ENCODE measurements at regions not wholly inside any gene's neighbourhood (a gene's known extent, or its start where the extent isn't known, plus 50 kb on each side); places are given as distances from the start of the nearest gene placed in this dataset.
A peak's percentile ranks its signal among the peaks of the same experiment; 100 is the strongest.

- no peak for DNase-seq (ENCODE audit: low spot score)
Measured at GRCh38 chr20:17017232-17017631, 209.6 kb upstream of the PCSK2 start.

DNA sequence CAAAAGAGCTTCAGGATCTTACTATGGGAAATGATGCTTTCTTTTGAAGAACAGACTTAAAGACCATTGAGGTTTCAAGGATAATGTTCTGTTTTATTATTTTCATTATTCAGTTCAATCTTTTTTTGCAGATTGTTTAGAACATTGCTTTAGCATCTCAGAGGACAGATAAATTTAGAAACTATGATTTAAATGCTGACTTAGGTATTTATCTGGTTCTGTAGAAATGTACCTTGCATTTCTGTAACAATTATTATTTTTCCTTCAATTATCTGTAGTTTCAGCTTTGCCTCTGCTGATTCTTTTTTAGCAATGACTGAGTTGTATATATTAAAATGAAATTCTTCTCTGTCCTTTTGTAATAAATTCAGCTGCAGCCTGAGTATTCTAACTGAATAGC is 205.4 kb upstream of the PCSK2 start:
- no peak for DNase-seq (ENCODE audit: low spot score)

DNA sequence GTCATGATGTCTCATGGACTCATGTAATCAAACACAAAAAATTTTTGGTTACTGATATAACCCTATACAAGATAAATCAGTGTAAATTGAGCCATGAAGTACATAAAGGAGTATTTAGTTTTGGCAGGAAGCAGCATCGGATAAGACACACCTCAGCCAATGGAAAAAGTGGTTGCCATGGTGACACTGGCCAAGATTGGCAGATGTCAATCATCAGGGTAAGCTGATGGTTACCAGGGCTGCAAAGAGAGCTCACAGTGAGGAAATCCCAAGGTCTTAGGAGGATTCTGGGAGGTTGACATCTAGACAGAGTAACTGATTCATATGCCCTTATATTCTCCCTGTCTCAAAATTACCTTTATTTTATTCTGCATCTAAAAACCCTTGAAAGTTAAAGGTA is 203.8 kb upstream of the PCSK2 start:
- DNase-seq (ENCODE audit: low spot score): no peak

DNA sequence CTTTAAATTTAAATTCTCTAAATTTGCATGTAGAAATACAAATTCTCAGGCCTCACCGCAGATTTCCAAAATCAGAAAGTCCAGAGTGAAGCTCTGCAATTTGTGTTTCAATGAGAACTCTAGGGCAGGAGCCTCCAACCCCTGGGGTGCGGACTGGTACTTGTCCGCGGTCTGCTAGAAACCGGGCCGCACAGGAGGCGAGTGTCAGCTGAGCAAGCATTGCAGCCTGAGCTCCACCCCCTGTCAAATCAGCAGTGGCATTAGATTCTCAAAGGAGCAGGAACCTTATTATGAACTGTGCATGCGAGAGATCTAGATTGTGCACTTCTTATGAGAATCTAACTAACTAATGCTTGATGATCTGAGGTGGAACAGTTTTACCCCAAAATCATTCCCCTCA is 203.0 kb upstream of the PCSK2 start:
- DNase-seq (ENCODE audit: low spot score): no peak

DNA sequence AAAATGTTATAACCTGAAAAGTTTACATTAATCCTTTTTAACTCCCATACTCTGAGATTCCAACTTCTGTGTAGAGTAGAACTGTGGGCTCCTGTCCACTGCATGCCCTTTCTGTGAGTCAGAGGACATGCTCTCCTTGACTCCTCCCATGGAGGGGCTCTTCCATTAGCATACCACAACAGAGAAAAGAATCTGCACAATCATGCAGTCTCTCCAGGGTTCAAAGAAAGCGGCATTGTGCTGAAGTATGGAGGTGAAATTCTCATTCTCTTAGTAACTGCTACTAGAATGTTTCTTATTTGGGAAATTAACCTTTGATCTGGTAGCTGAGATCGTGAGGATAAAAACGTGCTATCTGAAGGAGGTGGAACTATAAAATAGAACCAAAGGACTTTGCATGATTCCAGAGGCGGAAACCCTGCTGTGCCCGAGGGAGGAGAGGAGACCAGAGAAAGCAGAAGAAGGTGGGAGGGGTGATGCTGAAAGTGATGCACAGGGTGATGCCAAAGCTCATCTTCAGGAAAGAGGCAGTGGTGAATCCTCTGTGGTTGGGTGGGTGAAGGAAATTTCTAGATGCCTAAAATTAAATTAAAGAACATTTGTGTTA is 202.2 kb upstream of the PCSK2 start:
- no peak for DNase-seq (ENCODE audit: low spot score)

DNA sequence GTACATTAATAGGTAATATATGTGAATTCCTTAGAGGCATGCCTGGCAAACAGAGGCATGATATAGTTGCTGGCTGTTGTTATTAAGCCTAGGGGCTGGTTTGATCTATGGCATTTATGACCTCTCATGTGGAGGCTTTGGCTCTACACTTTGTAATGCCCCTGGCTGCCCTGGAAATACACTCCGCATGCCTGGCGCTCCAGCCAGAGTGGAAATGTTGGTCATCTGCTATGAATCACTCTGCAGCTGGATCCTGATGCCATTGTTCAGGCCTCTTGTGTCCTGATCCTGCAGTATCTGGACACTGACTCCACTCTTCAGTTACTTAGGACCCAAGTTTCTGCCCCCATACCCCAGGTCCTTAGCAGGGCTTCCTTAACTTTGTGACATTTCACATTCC is 200.5 kb upstream of the PCSK2 start:
- no peak for DNase-seq (ENCODE audit: low spot score)

DNA sequence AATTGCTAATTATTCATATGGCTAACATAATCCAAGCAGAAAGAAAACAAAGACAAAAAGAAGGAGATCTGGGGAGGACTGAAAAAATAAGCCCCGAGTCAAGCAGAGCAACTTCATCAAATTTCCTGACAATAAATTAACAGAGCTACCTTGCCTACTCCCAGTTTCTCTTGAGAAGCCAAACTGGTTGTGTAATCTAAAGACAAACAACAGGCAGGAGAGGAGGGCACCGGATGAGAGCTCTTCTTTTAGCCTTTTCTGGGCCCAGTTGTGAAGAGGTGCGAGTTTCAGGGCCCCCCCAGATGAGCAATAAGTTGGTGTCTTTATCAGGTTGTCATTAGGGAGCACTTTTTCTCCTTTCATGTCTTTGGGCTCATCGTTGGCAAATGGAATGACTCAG is 197.1 kb upstream of the PCSK2 start:
- DNase-seq (ENCODE audit: low spot score): no peak

GRCh38 chr20:17036541-17036940 is 190.3 kb upstream of the PCSK2 start:
- no peak for DNase-seq (ENCODE audit: low spot score)

GRCh38 chr20:17042122-17042521 is 184.7 kb upstream of the PCSK2 start:
- no peak for DNase-seq (ENCODE audit: low spot score)

DNA sequence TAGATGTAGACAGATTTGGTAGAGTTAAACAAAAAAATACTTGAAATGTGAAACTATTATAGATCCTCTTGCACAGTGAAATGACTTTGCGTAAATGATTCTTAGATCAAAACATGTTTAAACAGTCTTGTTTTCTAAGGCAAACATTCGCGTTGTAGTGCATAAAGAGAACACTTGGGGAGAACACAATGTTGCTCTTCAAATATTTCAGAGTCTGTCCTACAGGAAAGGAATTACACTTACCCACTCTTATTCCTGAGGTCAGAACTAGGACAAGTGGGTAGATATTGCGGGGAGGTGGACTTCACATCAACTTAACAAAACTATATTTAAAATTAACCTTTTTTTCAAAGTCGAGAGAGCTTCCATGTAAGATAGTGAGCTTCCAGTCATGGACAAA is 183.5 kb upstream of the PCSK2 start:
- DNase-seq (ENCODE audit: low spot score): no peak

GRCh38 chr20:17044891-17045290 is 181.9 kb upstream of the PCSK2 start:
- no peak for DNase-seq (ENCODE audit: low spot score)

GRCh38 chr20:17059465-17059864 is 167.4 kb upstream of the PCSK2 start:
- no peak for DNase-seq (ENCODE audit: low spot score)

GRCh38 chr20:17061715-17062114 is 165.1 kb upstream of the PCSK2 start:
- no peak for DNase-seq (ENCODE audit: low spot score)

GRCh38 chr20:17062712-17063111 is 164.1 kb upstream of the PCSK2 start:
- no peak for DNase-seq (ENCODE audit: low spot score)

DNA sequence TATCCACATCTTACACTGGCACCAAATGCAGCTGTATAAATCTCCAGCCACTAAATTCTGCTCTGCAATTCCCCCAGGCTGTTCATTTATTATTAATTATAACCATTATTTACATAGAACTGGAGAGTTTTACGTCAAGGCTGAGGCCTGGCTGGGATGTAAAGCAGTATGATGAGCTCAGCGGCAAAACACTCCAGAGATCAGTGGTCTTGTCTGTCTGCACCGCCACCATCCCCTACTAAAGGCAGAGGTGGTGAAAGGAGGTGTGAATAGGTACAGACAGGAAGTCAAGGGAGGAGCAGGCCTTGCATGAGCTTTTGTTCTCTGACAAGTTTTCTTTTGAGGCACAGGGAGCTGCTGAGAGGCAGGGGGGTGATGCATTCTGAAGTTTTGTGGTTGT is 159.9 kb upstream of the PCSK2 start:
- no peak for DNase-seq (ENCODE audit: low spot score)

GRCh38 chr20:17068084-17068711 is 158.6 kb upstream of the PCSK2 start:
- DNase-seq (ENCODE audit: low spot score): no peak

DNA sequence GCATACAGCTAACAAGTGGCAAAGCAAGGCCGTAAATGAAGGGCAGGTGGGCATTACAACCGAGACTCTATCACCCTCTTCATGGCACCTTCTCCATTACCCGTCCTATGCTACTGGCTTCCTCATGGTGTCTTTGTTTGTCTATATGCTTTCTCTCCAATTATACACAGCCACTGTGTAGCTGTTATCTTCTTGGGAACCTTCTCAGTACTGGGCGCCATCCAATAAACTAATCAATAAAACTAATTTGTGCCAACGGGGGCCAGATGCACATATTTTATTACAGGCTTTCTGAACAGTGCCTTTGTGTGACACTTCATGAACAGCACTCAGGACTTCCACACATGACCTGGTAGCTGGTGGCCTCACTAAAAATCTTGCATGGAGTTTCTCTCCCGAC is 149.8 kb upstream of the PCSK2 start:
- DNase-seq (ENCODE audit: low spot score): no peak

GRCh38 chr20:17083738-17084137 is 143.1 kb upstream of the PCSK2 start:
- DNase-seq (ENCODE audit: low spot score): peak; percentile 11

GRCh38 chr20:17084909-17085308 is 141.9 kb upstream of the PCSK2 start:
- no peak for DNase-seq (ENCODE audit: low spot score)

GRCh38 chr20:17093782-17094181 is 133.1 kb upstream of the PCSK2 start:
- DNase-seq (ENCODE audit: low spot score): no peak

GRCh38 chr20:17097603-17098002 is 129.2 kb upstream of the PCSK2 start:
- no peak for DNase-seq (ENCODE audit: low spot score)

DNA sequence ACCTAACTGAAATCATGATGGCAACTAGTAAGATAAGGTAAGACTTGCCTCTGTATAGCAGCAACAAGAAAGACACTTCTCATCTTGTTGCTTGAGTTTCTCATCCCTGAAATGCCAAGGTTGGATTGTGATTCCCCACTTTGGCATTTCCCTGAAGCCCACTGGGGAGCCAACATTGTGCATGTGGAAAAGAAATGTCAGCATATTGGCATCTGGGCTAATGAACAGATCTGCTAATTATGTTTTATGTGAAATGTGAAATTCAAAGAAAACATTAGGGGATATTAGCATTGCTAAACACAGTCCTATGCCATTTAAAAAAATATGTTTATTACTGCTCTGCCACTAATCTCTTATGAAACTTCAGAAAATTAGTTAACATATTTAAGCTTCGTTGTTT is 126.3 kb upstream of the PCSK2 start:
- DNase-seq (ENCODE audit: low spot score): no peak

DNA sequence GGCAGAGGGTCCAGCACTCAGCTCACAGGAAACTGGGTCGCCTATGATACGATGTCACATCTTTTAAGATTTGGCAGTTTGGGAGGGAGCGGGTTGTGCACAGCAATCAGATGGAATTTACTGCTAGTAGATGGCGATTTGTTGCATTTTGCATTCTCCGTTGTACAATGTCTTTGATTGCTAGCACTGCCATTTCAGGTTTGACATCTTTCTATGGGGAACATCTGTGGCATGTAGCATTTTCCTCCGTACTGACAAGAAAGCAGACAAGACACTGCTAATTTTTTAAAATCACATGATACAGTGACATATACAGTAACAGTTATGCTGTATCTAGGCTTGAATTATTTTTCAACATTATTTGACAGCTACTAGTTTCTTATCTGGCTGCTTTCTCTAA is 119.7 kb upstream of the PCSK2 start:
- DNase-seq (ENCODE audit: low spot score): no peak

DNA sequence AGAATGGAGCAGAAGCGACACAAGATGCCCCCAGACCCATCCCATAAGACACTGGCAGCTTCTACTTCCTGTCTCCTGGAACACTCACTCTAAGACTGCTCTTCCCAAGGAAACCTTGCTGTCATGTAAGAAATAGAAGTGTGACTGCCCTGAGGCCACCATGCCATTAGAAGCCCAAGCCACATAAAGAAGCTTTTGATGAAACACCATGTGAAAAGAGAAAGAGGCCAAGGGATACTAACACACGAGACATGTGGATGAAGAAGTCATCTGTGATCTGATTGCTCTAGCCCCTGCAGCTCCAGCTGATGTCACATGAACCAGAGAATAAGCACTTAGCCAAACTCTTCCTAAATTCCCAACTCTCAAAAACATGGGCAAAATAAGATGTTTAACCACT is 117.9 kb upstream of the PCSK2 start:
- DNase-seq (ENCODE audit: low spot score): no peak
